BJ (cell line): ENCODE measurements at regions not wholly inside any gene's neighbourhood (a gene's known extent, or its start where the extent isn't known, plus 50 kb on each side); places are given as distances from the start of the nearest gene placed in this dataset.
"Not testable (repeated sequence)": the region's sequence is repeated elsewhere in the genome, so short reads cannot be mapped to it uniquely, and the experiment has no call there.

Experiments
- CTCF ChIA-PET: fragments of 350-600 bp; formaldehyde crosslinking; extraction: SDS; loops from one replicate; lab custom pipeline; 2021; ENCODE audit warnings: antibody characterized with exemption, inconsistent platforms; lab: Yijun Ruan, JAX
- POLR2A ChIA-PET: fragments of 300-600 bp; sonication (Branson Sonifier 250); formaldehyde crosslinking; extraction: SDS; loops from one replicate; lab custom pipeline; 2021; ENCODE audit warnings: antibody characterized with exemption; lab: Charles Lee
- DNase-seq: peaks from one replicate; pipeline ENCODE4 v3.0.0-alpha.2; 2011; ENCODE audit warnings: low read depth
- H3K27me3 ChIP-seq: 2 replicates; pipeline ENCODE4 v1.6.0; 2011; ENCODE audit warnings: low read length; ENCODE audit not compliant: control insufficient read depth, insufficient read depth
- H3K36me3 ChIP-seq: 2 replicates; pipeline ENCODE4 v1.5.1; 2011; ENCODE audit warnings: low read length; ENCODE audit not compliant: control insufficient read depth, insufficient read depth
- H3K4me3 ChIP-seq: 2 replicates; pipeline ENCODE4 v1.5.1; 2011; ENCODE audit warnings: low read depth, mild to moderate bottlenecking, control low read depth, low read length
- TF ChIP-seq, protein P1 (sequence below): IDR thresholded peaks from 2 replicates; pipeline ENCODE4 v1.5.1; 2011; ENCODE audit warnings: low read depth, mild to moderate bottlenecking, control low read depth, inconsistent platforms, low read length, moderate library complexity; ENCODE audit not compliant: insufficient read depth

GRCh38 chr14:105884808-105885281, 358.5 kb downstream of the TMEM121 start:
- POLR2A ChIA-PET = no interaction called here
- no peak for DNase-seq

GRCh38 chr14:105885561-105886320, 359.4 kb downstream of the TMEM121 start:
- TF ChIP-seq, protein P1, sequence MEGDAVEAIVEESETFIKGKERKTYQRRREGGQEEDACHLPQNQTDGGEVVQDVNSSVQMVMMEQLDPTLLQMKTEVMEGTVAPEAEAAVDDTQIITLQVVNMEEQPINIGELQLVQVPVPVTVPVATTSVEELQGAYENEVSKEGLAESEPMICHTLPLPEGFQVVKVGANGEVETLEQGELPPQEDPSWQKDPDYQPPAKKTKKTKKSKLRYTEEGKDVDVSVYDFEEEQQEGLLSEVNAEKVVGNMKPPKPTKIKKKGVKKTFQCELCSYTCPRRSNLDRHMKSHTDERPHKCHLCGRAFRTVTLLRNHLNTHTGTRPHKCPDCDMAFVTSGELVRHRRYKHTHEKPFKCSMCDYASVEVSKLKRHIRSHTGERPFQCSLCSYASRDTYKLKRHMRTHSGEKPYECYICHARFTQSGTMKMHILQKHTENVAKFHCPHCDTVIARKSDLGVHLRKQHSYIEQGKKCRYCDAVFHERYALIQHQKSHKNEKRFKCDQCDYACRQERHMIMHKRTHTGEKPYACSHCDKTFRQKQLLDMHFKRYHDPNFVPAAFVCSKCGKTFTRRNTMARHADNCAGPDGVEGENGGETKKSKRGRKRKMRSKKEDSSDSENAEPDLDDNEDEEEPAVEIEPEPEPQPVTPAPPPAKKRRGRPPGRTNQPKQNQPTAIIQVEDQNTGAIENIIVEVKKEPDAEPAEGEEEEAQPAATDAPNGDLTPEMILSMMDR = no peak
- DNase-seq = no peak

More at GRCh38 chr14:105884808-105885281, 358.5 kb downstream of the TMEM121 start:
- Histone ChIP-seq H3K36me3 (no peaks in the 10 kb centered on the region), H3K27me3 (no peaks in the 10 kb centered on the region), H3K4me3 (no peak overlapping the region)
- TF ChIP-seq, protein P1 = no peak
- CTCF ChIA-PET = no interaction called here

DNA sequence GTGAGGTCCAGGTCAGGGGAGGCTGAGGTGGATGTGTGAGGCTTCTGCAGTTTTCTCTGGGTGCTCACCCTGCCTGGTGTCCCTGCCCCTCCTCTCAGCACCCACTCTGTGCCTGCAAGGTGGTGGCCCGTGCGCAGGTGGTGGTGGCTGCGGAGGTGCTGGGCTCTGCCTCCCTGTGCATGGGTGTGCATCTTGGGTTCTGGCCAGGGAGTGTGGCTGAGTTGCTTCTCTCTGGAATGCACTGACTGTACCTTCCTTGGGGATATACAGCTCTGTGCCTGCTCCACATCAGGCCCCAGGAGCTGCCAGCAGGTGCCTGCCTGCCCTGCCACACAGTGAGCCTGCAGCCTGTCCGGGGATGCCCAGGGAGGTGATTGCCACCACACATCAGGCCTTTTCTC, 360.4 kb downstream of the TMEM121 start:
- CTCF ChIA-PET, DNase-seq, POLR2A ChIA-PET, H3K27me3 ChIP-seq, H3K4me3 ChIP-seq, H3K36me3 ChIP-seq: not testable (repeated sequence)

More at GRCh38 chr14:105885561-105886320, 359.4 kb downstream of the TMEM121 start:
- CTCF ChIA-PET = no interaction called here
- Histone ChIP-seq H3K36me3 (no peaks in the 10 kb centered on the region), H3K27me3 (no peaks in the 10 kb centered on the region), H3K4me3 (no peak overlapping the region)
- POLR2A ChIA-PET = no interaction called here

DNA sequence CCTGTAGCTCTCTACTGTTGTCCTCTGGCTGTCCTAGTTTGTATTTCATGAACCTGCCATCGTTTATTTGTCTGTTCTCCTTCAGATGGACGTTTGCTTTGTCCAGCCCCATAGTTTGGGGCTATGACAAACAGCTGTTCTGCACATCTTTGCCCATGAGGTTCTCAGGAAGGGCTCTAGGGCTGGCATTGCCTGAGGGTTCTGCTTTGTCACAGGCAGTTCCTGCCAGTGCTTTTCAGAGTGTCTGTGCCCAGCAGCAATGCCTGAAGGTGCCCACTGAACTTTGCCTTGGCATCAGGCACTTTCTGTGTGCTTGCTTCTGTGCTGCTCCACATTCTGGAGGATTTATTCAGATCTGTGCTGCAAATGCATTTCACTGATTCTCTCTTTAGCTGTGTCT, 361.3 kb downstream of the TMEM121 start:
- Histone ChIP-seq H3K4me3 (no peak overlapping the region), H3K27me3 (no peaks in the 10 kb centered on the region), H3K36me3 (no peaks in the 10 kb centered on the region)
- ChIA-PET CTCF (no interaction called here), POLR2A (no interaction called here)
- DNase-seq = no peak
- TF ChIP-seq, protein P1 = no peak

- Histone ChIP-seq H3K27me3 (no peaks in the 10 kb centered on the region), H3K36me3 (no peaks in the 10 kb centered on the region), H3K4me3 (no peak overlapping the region)
- POLR2A ChIA-PET = no interaction called here
- no peak for DNase-seq
- TF ChIP-seq, protein P1 = no peak
- CTCF ChIA-PET = no interaction called here
Observed at GRCh38 chr14:105888151-105888550, 361.8 kb downstream of the TMEM121 start.
